ENCODE measurements at regions not wholly inside any gene's neighbourhood (a gene's known extent, or its start where the extent isn't known, plus 50 kb on each side); places are given as distances from the start of the nearest gene placed in this dataset.

GRCh38 chr11:26842478-26843282, 120.8 kb upstream of the SLC5A12 start:
- Mint-ChIP-seq H3K27me3 (ENCODE audit: unreplicated experiment) (peaks cover 3% of the 10 kb centered on the region), H3K36me3 (ENCODE audit: unreplicated experiment) (no peaks in the 10 kb centered on the region), H3K9me3 (ENCODE audit: unreplicated experiment) (no peaks in the 10 kb centered on the region), H3K4me1 (ENCODE audit: low read depth, unreplicated experiment) (no peaks in the 10 kb centered on the region), H3K4me3 (ENCODE audit: unreplicated experiment) (no peak overlapping the region), H3K27ac (ENCODE audit: unreplicated experiment) (no peak overlapping the region)
- no peak for TF ChIP-seq CTCF (IDR thresholded peaks at IDR 0.05; ENCODE audit: partially characterized antibody, unreplicated experiment)
- DNase-seq, result no peak

DNA sequence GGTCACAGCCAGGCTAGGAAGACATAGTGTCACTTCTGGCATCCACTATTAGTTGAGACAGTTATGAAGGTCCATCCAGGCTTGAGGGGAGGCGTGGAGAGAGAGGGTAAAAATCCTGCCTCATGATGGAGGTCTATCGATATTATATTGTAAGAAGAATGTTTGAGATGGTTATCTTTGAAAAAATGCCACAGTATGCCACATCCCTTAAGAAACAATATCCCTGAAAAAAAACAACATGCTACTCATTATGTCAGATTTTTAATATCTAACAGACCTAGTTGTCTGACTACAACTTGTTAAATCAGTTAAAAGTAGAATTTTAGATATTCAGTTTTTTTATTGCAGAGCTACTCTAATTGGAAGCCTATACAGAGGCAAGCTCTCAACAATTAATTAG, 121.7 kb upstream of the SLC5A12 start:
- H3K27ac Mint-ChIP-seq (ENCODE audit: unreplicated experiment), result no peak overlapping the region
- no peaks in the 10 kb centered on the region for H3K36me3 Mint-ChIP-seq (ENCODE audit: unreplicated experiment)
- TF ChIP-seq CTCF (IDR thresholded peaks at IDR 0.05; ENCODE audit: partially characterized antibody, unreplicated experiment), result no peak
- H3K9me3 Mint-ChIP-seq (ENCODE audit: unreplicated experiment), result no peaks in the 10 kb centered on the region
- peaks cover 3% of the 10 kb centered on the region for H3K27me3 Mint-ChIP-seq (ENCODE audit: unreplicated experiment)
- H3K4me1 Mint-ChIP-seq (ENCODE audit: low read depth, unreplicated experiment), result peaks cover under 1% of the 10 kb centered on the region
- DNase-seq, result no peak
- H3K4me3 Mint-ChIP-seq (ENCODE audit: unreplicated experiment), result no peak overlapping the region

- H3K9me3 Mint-ChIP-seq (ENCODE audit: unreplicated experiment), result no peaks in the 10 kb centered on the region
- no peaks in the 10 kb centered on the region for H3K36me3 Mint-ChIP-seq (ENCODE audit: unreplicated experiment)
- no peak for TF ChIP-seq CTCF (IDR thresholded peaks at IDR 0.05; ENCODE audit: partially characterized antibody, unreplicated experiment)
- peaks cover 10% of the 10 kb centered on the region for H3K4me1 Mint-ChIP-seq (ENCODE audit: low read depth, unreplicated experiment)
- no peak overlapping the region for H3K4me3 Mint-ChIP-seq (ENCODE audit: unreplicated experiment)
- DNase-seq, result no peak
- H3K27me3 Mint-ChIP-seq (ENCODE audit: unreplicated experiment), result peaks cover 3% of the 10 kb centered on the region
- H3K27ac Mint-ChIP-seq (ENCODE audit: unreplicated experiment), result no peak overlapping the region
Measured at GRCh38 chr11:26844963-26845362, 123.1 kb upstream of the SLC5A12 start.

DNA sequence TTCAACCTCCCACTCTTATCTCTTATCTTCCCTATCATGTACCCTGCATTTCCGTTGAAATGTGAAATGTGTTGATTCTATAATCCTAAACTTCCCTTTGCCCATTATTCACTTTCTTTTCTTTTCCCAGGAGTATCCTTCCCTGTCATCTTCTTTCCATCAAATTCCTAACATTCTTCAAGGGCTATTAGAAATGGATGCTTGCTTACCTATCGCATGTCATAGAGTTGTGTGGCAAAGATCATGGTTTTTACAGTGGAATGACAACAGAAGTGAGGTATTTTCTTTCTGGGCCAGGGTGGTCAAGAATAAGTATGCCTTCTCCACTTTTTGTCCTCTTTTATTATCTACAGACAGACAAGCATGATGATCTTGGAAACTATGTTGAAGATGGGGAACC, 124.4 kb upstream of the SLC5A12 start:
- Mint-ChIP-seq H3K27ac (ENCODE audit: unreplicated experiment) (no peak overlapping the region), H3K27me3 (ENCODE audit: unreplicated experiment) (no peaks in the 10 kb centered on the region), H3K4me1 (ENCODE audit: low read depth, unreplicated experiment) (peaks cover 21% of the 10 kb centered on the region), H3K36me3 (ENCODE audit: unreplicated experiment) (no peaks in the 10 kb centered on the region), H3K9me3 (ENCODE audit: unreplicated experiment) (peaks cover 1% of the 10 kb centered on the region), H3K4me3 (ENCODE audit: unreplicated experiment) (no peak overlapping the region)
- no peak for TF ChIP-seq CTCF (IDR thresholded peaks at IDR 0.05; ENCODE audit: partially characterized antibody, unreplicated experiment)
- no peak for DNase-seq

DNA sequence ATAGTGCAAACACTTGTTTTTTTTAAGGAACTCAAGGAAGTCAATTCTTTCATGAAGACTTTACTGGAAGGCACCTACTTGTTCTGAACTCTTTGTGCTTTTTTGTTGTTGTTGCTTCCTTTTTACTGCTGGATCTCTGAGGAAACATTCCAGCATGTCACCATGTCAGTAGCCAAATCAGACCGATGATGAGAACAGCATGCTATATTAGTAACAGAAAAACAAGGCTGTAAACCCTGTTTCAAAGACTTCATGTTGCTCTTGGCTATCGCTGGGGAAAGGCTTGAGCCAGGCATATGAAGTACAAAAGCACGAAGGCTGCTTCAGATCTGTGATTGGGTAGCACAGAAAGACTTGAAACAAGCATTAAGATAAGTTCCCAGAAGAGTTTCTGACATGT, 125.6 kb upstream of the SLC5A12 start:
- H3K27ac Mint-ChIP-seq (ENCODE audit: unreplicated experiment), result no peak overlapping the region
- H3K9me3 Mint-ChIP-seq (ENCODE audit: unreplicated experiment), result peaks cover 6% of the 10 kb centered on the region
- peaks cover 30% of the 10 kb centered on the region for H3K4me1 Mint-ChIP-seq (ENCODE audit: low read depth, unreplicated experiment)

More for the DNA sequence above, 125.6 kb upstream of the SLC5A12 start:
- no peak for TF ChIP-seq CTCF (IDR thresholded peaks at IDR 0.05; ENCODE audit: partially characterized antibody, unreplicated experiment)
- peaks cover 3% of the 10 kb centered on the region for H3K27me3 Mint-ChIP-seq (ENCODE audit: unreplicated experiment)
- H3K36me3 Mint-ChIP-seq (ENCODE audit: unreplicated experiment), result no peaks in the 10 kb centered on the region
- DNase-seq, result no peak
- H3K4me3 Mint-ChIP-seq (ENCODE audit: unreplicated experiment), result no peak overlapping the region

Measured in glutamatergic neuron (in vitro differentiated cells).